ENCODE measurements at regions not wholly inside any gene's neighbourhood (a gene's known extent, or its start where the extent isn't known, plus 50 kb on each side); places are given as distances from the start of the nearest gene placed in this dataset.

DNA sequence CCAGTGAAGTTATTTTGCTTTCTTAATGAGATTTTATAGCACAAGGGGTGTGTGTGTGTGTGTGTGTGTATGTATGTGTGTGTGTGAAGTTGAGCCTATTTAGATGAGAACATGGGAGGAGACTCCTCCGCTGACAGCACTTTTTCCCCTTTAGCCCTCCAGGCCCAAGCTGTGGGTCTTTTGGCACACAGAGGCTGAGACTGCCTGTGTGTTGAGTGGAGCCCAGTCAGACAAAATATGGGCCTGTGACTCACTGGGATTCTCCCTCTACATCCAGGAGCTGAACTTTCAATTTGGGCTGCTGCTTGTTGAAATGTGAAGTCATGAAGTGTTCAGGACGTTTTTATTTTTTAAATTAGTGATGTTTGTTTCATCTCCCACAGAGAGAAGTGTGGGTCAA is 108.0 kb downstream of the MFSD1 start:
- TF ChIP-seq, protein P1, sequence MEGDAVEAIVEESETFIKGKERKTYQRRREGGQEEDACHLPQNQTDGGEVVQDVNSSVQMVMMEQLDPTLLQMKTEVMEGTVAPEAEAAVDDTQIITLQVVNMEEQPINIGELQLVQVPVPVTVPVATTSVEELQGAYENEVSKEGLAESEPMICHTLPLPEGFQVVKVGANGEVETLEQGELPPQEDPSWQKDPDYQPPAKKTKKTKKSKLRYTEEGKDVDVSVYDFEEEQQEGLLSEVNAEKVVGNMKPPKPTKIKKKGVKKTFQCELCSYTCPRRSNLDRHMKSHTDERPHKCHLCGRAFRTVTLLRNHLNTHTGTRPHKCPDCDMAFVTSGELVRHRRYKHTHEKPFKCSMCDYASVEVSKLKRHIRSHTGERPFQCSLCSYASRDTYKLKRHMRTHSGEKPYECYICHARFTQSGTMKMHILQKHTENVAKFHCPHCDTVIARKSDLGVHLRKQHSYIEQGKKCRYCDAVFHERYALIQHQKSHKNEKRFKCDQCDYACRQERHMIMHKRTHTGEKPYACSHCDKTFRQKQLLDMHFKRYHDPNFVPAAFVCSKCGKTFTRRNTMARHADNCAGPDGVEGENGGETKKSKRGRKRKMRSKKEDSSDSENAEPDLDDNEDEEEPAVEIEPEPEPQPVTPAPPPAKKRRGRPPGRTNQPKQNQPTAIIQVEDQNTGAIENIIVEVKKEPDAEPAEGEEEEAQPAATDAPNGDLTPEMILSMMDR (IDR thresholded peaks at IDR 0.05), result no peak
- no peak for TF ChIP-seq POLR2A (IDR thresholded peaks at IDR 0.05)
